Panc1 (cell line): ENCODE measurements at regions not wholly inside any gene's neighbourhood (a gene's known extent, or its start where the extent isn't known, plus 50 kb on each side); places are given as distances from the start of the nearest gene placed in this dataset.
"Not testable (repeated sequence)": the region's sequence is repeated elsewhere in the genome, so short reads cannot be mapped to it uniquely, and the experiment has no call there.

Source experiments
- CTCF ChIP-seq: fragments of 450-650 bp; IDR thresholded peaks from 2 replicates; pipeline ENCODE4 v1.5.1; 2017; ENCODE audit warnings: mild to moderate bottlenecking
- REST ChIP-seq, 2 experiments: IDR thresholded peaks; 2 replicates each; pipeline ENCODE4 v1.6.1; 2011 to 2012; ENCODE audit warnings: low read depth in 2 of 2, control low read depth in 1 of 2, low read length in 1 of 2, mild to moderate bottlenecking in 1 of 2, moderate library complexity in 1 of 2; ENCODE audit not compliant: insufficient read depth in 1 of 2

- not testable (repeated sequence) for TF ChIP-seq CTCF; REST (IDR thresholded peaks at IDR 0.05; ENCODE audit: insufficient read depth in 1 of 2, low read depth in 2 of 2, low read length in 1 of 2)
Observed at GRCh38 chr10:131557956-131558355, 246.4 kb upstream of the TCERG1L start.
